Panc1 (cell line): ENCODE measurements at regions not wholly inside any gene's neighbourhood (a gene's known extent, or its start where the extent isn't known, plus 50 kb on each side); places are given as distances from the start of the nearest gene placed in this dataset.
"Not testable (repeated sequence)": the region's sequence is repeated elsewhere in the genome, so short reads cannot be mapped to it uniquely, and the experiment has no call there.

ENCODE experiments used
- ATAC-seq: fragments of 200-7000 bp; cut with Tn5 transposase; 2 replicates; pipeline ENCODE4 v1.9.1; 2020; ENCODE audit warnings: mild to moderate bottlenecking, moderate library complexity
- BruUV-seq: library from RNA; stranded (reverse); fragments of 400-500 nt; replicated peaks from 2 replicates; lab custom pipeline; 2021; lab: Mats Ljungman, UMichigan
- CTCF ChIA-PET: fragments of 300-600 bp; sonication (Branson Sonifier 250); formaldehyde crosslinking; loops from one replicate; lab custom pipeline; 2022; ENCODE audit warnings: antibody characterized with exemption; lab: Charles Lee
- POLR2A ChIA-PET: fragments of 300-600 bp; sonication (Branson Sonifier 250); formaldehyde crosslinking; loops from one replicate; lab custom pipeline; 2022; ENCODE audit warnings: antibody characterized with exemption; lab: Charles Lee
- DNase-seq: peaks from one replicate; pipeline ENCODE4 v3.0.0-alpha.2; 2010; ENCODE audit warnings: low read depth, low spot score
- H3K27ac ChIP-seq: 2 replicates; pipeline ENCODE4 v1.5.1; 2011; ENCODE audit warnings: mild to moderate bottlenecking, low read length, inconsistent platforms
- H3K27me3 ChIP-seq: fragments of 200-500 bp; sonication (Bioruptor generic); 2 replicates; pipeline ENCODE4 v1.6.0; 2014; ENCODE audit warnings: low read length, inconsistent platforms; ENCODE audit not compliant: control insufficient read depth, insufficient read depth
- H3K36me3 ChIP-seq: fragments of 200-500 bp; sonication (Bioruptor generic); 2 replicates; pipeline ENCODE4 v1.5.1; 2014; ENCODE audit warnings: inconsistent platforms, mild to moderate bottlenecking, low read length, moderate library complexity; ENCODE audit not compliant: control insufficient read depth, insufficient read depth
- H3K4me1 ChIP-seq: 2 replicates; pipeline ENCODE4 v1.5.1; 2011; ENCODE audit warnings: inconsistent platforms, mild to moderate bottlenecking, low read length, moderate library complexity; ENCODE audit not compliant: control insufficient read depth, insufficient read depth
- H3K4me3 ChIP-seq, 2 experiments: 2 replicates each; pipeline ENCODE4 v1.5.1; 2011 to 2012; ENCODE audit warnings: low read depth in 2 of 2, low read length in 2 of 2, mild to moderate bottlenecking in 2 of 2, inconsistent platforms in 1 of 2, moderate library complexity in 1 of 2
- H3K9me3 ChIP-seq: fragments of 200-500 bp; sonication (Bioruptor generic); 2 replicates; pipeline ENCODE4 v1.5.1; 2014; ENCODE audit warnings: low read depth, mild to moderate bottlenecking, inconsistent platforms, low read length, moderate library complexity; ENCODE audit not compliant: control insufficient read depth, insufficient read depth
- CTCF ChIP-seq: fragments of 450-650 bp; IDR thresholded peaks from 2 replicates; pipeline ENCODE4 v1.5.1; 2017; ENCODE audit warnings: mild to moderate bottlenecking
- POLR2AphosphoS5 ChIP-seq: IDR thresholded peaks from 2 replicates; pipeline ENCODE4 v1.6.1; 2012; ENCODE audit warnings: mild to moderate bottlenecking, low read depth, low read length, moderate library complexity
- REST ChIP-seq, 2 experiments: IDR thresholded peaks; 2 replicates each; pipeline ENCODE4 v1.6.1; 2011 to 2012; ENCODE audit warnings: low read depth in 2 of 2, control low read depth in 1 of 2, low read length in 1 of 2, mild to moderate bottlenecking in 1 of 2, moderate library complexity in 1 of 2; ENCODE audit not compliant: insufficient read depth in 1 of 2
- SIN3A ChIP-seq: IDR thresholded peaks from 2 replicates; pipeline ENCODE4 v1.6.1; 2012; ENCODE audit warnings: low read depth, mild to moderate bottlenecking, low read length, moderate library complexity, borderline replicate concordance; ENCODE audit not compliant: insufficient read depth
- TCF7L2 ChIP-seq: IDR thresholded peaks from 2 replicates; pipeline ENCODE4 v1.6.1; 2011; ENCODE audit warnings: mild to moderate bottlenecking, low read depth, low read length, inconsistent platforms
- in situ Hi-C: cut with HindIII; loops from 2 replicates; pipeline ENCODE4 v1.10.0; 2016; ENCODE audit warnings: low sequenced_read_pairs, low pct_unique_long_range_greater_than_20kb
- intact Hi-C: fragments of 100-400 bp; cut with micrococcal nuclease; formaldehyde crosslinking; loops from one replicate; pipeline ENCODE4 v1.10.0; 2022; ENCODE audit not compliant: unreplicated experiment

GRCh38 chr3:63739474-63739873, 79.6 kb upstream of the C3orf49 start:
- no peak for ATAC-seq
- TF ChIP-seq CTCF (no peak), SIN3A (no peak), POLR2AphosphoS5 (no peak), TCF7L2 (no peak), REST (IDR thresholded peaks at IDR 0.05; ENCODE audit: insufficient read depth in 1 of 2, low read depth in 2 of 2, low read length in 1 of 2) (no peak)
- POLR2A ChIA-PET = no interaction called here

GRCh38 chr3:63740116-63740515, 79.0 kb upstream of the C3orf49 start:
- in situ Hi-C loops = no loop called here
- ATAC-seq (no peak), DNase-seq (no peak)
- no peaks in the 10 kb centered on the region for H3K4me1 ChIP-seq
- H3K27ac ChIP-seq = no peak overlapping the region
- H3K9me3 ChIP-seq = no peaks in the 10 kb centered on the region
- ChIA-PET CTCF (no interaction called here), POLR2A (no interaction called here)
- no peak for TF ChIP-seq SIN3A
- no peak for TF ChIP-seq POLR2AphosphoS5
- no peak for TF ChIP-seq CTCF
- no peak for TF ChIP-seq TCF7L2
- no peak for TF ChIP-seq REST (IDR thresholded peaks at IDR 0.05; ENCODE audit: insufficient read depth in 1 of 2, low read depth in 2 of 2, low read length in 1 of 2)
- no peak overlapping the region for H3K4me3 ChIP-seq
- no peaks in the 10 kb centered on the region for H3K36me3 ChIP-seq
- H3K27me3 ChIP-seq = no peaks in the 10 kb centered on the region
- intact Hi-C loops = no loop called here
- BruUV-seq = no TSS peak

More at GRCh38 chr3:63739474-63739873, 79.6 kb upstream of the C3orf49 start:
- CTCF ChIA-PET = no interaction called here
- DNase-seq = no peak
- H3K27ac ChIP-seq = no peak overlapping the region
- intact Hi-C loops (no loop called here), in situ Hi-C loops (no loop called here)
- no peaks in the 10 kb centered on the region for H3K36me3 ChIP-seq
- no peak overlapping the region for H3K4me3 ChIP-seq
- no TSS peak for BruUV-seq
- no peaks in the 10 kb centered on the region for H3K9me3 ChIP-seq
- H3K4me1 ChIP-seq = no peaks in the 10 kb centered on the region
- no peaks in the 10 kb centered on the region for H3K27me3 ChIP-seq

GRCh38 chr3:63744693-63745092, 74.4 kb upstream of the C3orf49 start:
- H3K36me3 ChIP-seq, H3K4me1 ChIP-seq, ATAC-seq, H3K4me3 ChIP-seq, CTCF ChIA-PET, DNase-seq, POLR2A ChIA-PET, H3K27me3 ChIP-seq, BruUV-seq, H3K9me3 ChIP-seq, in situ Hi-C loops, intact Hi-C loops, H3K27ac ChIP-seq: not testable (repeated sequence)
